Ectodermal cell (in vitro differentiated cells): ENCODE measurements at regions not wholly inside any gene's neighbourhood (a gene's known extent, or its start where the extent isn't known, plus 50 kb on each side); places are given as distances from the start of the nearest gene placed in this dataset.

Experiments used
- H3K27ac ChIP-seq: 2 replicates; pipeline ENCODE4 v1.7.0; 2013; ENCODE audit warnings: mild to moderate bottlenecking, low read depth, low read length; ENCODE audit not compliant: insufficient read depth, poor library complexity, severe bottlenecking
- H3K27me3 ChIP-seq: 2 replicates; pipeline ENCODE4 v1.7.0; 2013; ENCODE audit warnings: mild to moderate bottlenecking, low read length; ENCODE audit not compliant: insufficient read depth, control insufficient read depth, poor library complexity, severe bottlenecking
- H3K36me3 ChIP-seq: one replicate; pipeline ENCODE4 v1.7.0; 2013; ENCODE audit warnings: low read length; ENCODE audit not compliant: control insufficient read depth, insufficient read depth
- H3K4me1 ChIP-seq: one replicate; pipeline ENCODE4 v1.7.0; 2013; ENCODE audit warnings: low read length; ENCODE audit not compliant: control insufficient read depth, insufficient read depth
- H3K4me3 ChIP-seq: 2 replicates; pipeline ENCODE4 v1.7.0; 2013; ENCODE audit warnings: low read depth, low read length, control low read depth; ENCODE audit not compliant: insufficient read depth
- H3K9me3 ChIP-seq: 2 replicates; pipeline ENCODE4 v1.7.0; 2013; ENCODE audit warnings: mild to moderate bottlenecking, low read length, moderate library complexity; ENCODE audit not compliant: control insufficient read depth
- WGBS, 2 experiments: methylation state at CpG; one replicate each; pipeline ENCODE4 v1.1.7; 2013; ENCODE audit warnings: missing lambda C conversion rate in 2 of 2; 5-methylcytosine and 5-hydroxymethylcytosine counted together

GRCh38 chr10:44012921-44013320 lies 364.2 kb upstream of the ZNF32 start:
- 91% methylated on average over 3 of the region's 3 CpGs for WGBS, 2 experiments
- H3K27ac ChIP-seq = no peak overlapping the region

DNA sequence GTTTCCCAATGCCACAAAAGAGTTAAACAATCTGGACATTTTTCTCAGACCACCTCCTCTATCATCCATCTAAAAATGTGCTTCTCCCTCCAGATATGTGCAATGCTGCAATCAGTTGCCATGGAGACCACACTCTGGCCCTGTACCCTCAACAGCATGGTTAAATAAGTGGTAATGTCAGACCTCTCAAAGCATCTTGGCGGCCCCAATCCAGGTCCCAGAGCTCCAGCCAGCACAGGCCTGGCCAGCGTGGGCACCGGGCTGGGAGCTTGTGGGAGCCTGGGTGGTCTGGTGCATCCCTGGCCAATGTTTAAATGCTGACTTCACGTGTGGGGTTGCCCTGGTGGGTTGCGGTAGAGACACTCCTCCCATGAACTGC lies 362.9 kb upstream of the ZNF32 start:
- no peaks in the 10 kb centered on the region for H3K9me3 ChIP-seq
- H3K4me1 ChIP-seq = no peaks in the 10 kb centered on the region
- WGBS, 2 experiments = 95 to 98% methylated on average over 5 of the region's 5 CpGs
- H3K36me3 ChIP-seq = no peaks in the 10 kb centered on the region
- H3K27me3 ChIP-seq = no peaks in the 10 kb centered on the region
- no peak overlapping the region for H3K4me3 ChIP-seq
- H3K27ac ChIP-seq = no peak overlapping the region

More at GRCh38 chr10:44012921-44013320, 364.2 kb upstream of the ZNF32 start:
- H3K27me3 ChIP-seq = no peaks in the 10 kb centered on the region
- H3K9me3 ChIP-seq = no peaks in the 10 kb centered on the region
- no peak overlapping the region for H3K4me3 ChIP-seq
- no peaks in the 10 kb centered on the region for H3K4me1 ChIP-seq
- H3K36me3 ChIP-seq = no peaks in the 10 kb centered on the region

GRCh38 chr10:44010873-44011602 lies 362.4 kb upstream of the ZNF32 start:
- no peak overlapping the region for H3K27ac ChIP-seq
- H3K27me3 ChIP-seq = no peaks in the 10 kb centered on the region
- no peaks in the 10 kb centered on the region for H3K4me1 ChIP-seq
- no peaks in the 10 kb centered on the region for H3K9me3 ChIP-seq
- 85 to 92% methylated on average over 2 of the region's 2 CpGs for WGBS, 2 experiments
- H3K4me3 ChIP-seq = no peak overlapping the region
- H3K36me3 ChIP-seq = no peaks in the 10 kb centered on the region

DNA sequence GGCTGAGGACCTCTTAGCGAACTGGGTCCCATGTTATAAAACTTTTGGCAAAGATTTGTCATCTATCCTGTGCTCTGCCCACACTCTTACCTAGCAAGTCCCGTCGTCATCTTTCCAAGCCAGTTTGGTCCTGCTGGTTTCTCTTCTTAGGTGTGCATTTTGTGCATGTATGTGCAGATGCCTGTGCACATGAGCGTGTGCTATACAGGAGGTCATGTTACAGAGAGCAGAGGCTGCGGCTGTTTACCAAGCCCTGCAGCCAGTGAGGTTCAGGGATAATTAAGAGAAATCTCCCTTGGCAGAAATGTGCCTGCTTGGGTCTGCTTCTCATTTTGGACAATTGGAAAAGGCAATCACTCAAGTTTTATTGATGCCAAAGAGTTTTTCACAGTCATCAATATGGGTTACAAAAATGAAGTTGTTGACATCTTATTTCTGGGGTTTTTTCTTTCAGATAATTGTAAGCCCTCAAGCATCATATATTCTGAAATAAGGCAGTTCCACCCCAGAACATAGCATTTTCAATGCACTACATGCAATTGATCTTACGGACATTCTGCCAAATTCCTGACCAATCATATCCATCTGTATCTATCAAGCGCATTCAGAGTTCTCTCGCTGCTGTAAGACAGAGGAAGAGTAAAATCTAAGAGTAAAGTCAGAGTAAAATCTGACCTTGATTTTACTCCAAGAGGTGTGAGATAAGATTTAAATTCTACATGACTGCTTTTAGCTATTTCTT lies 361.4 kb upstream of the ZNF32 start:
- no peak overlapping the region for H3K27ac ChIP-seq
- WGBS, 2 experiments = 81 to 86% methylated on average over 8 of the region's 8 CpGs
- no peaks in the 10 kb centered on the region for H3K36me3 ChIP-seq
- no peaks in the 10 kb centered on the region for H3K4me1 ChIP-seq
- no peaks in the 10 kb centered on the region for H3K9me3 ChIP-seq
- H3K4me3 ChIP-seq = no peak overlapping the region
- H3K27me3 ChIP-seq = no peaks in the 10 kb centered on the region

- no peaks in the 10 kb centered on the region for H3K4me1 ChIP-seq
- no peak overlapping the region for H3K4me3 ChIP-seq
- H3K36me3 ChIP-seq = no peaks in the 10 kb centered on the region
- WGBS, 2 experiments = 73 to 80% methylated on average over 11 of the region's 11 CpGs
- no peaks in the 10 kb centered on the region for H3K9me3 ChIP-seq
- H3K27ac ChIP-seq = no peak overlapping the region
- no peaks in the 10 kb centered on the region for H3K27me3 ChIP-seq
Observed at GRCh38 chr10:44008917-44009709, 360.4 kb upstream of the ZNF32 start.

DNA sequence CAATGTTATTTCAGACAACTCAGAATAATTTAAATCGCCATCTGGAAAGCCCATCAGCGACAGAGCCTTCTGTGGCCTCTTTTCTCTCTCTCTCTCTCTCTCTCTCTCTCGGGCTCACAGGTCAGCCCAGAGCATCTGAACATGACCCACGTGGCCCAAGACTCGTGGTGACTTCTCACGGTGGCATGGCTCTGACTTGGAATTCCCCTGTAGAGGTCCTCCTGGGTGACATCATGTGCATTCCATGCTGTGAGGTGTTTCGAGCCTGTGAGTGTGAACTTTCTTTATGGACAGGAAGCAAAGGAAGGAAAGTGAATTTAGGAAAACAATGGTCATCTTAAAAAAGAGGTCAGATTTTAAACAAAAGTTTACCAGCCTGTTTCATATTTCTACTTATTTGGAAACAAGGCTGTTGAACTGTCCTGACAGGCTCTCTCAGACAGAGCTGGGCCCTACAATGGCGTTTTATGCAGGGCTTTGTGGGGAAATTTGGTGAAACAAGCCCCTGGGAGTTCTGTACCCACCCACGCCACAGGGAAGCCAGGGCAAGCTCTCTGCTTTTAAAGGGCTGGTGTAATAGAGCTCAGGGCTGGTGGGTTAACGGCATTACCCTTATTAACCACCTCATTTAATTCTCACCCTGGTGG lies 359.7 kb upstream of the ZNF32 start:
- H3K36me3 ChIP-seq = no peaks in the 10 kb centered on the region
- H3K9me3 ChIP-seq = no peaks in the 10 kb centered on the region
- no peak overlapping the region for H3K4me3 ChIP-seq
- 88 to 89% methylated on average over 10 of the region's 10 CpGs for WGBS, 2 experiments
- H3K27ac ChIP-seq = no peak overlapping the region
- no peaks in the 10 kb centered on the region for H3K4me1 ChIP-seq
- no peaks in the 10 kb centered on the region for H3K27me3 ChIP-seq

DNA sequence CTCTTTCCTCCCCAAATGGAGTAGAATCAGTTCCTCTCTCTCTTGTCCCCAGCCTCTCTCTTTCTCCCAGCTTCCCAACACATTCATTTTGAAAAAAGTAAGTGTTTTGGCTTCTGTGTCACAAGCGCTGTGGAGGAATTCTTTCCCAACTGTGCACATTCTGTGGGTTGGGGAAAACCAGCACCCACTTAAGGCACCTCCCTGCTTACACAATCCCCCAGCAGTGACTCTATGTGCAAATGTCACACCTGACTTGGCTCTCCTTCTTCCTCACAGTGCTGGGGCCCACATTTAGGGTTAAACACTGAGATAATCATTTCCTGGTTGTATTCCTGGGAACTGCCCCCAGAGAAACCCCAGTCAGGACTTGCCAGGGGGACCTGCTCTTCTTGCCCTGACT lies 358.1 kb upstream of the ZNF32 start:
- H3K27me3 ChIP-seq = no peaks in the 10 kb centered on the region
- H3K36me3 ChIP-seq = no peaks in the 10 kb centered on the region
- H3K27ac ChIP-seq = no peak overlapping the region
- H3K4me3 ChIP-seq = no peak overlapping the region
- WGBS, 2 experiments = 97 to 100% methylated on average over 1 of the region's 1 CpG
- no peaks in the 10 kb centered on the region for H3K9me3 ChIP-seq
- H3K4me1 ChIP-seq = no peaks in the 10 kb centered on the region

DNA sequence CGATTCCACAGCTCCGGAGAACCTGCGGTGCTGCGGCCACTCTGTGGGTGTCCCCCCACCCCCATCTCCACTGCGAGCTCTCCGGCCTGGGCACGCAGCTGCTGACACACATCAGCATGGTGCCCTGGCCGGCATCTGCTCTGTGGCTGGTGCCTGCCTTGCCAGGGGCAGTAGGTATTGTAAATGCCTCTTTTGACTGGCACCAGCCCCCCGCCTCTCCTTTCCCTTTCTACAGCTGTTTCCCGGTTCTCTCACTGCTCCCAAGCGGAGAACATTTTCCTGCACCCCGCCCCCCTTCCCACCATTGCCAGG lies 357.1 kb upstream of the ZNF32 start:
- Histone ChIP-seq H3K27ac (no peak overlapping the region), H3K36me3 (no peaks in the 10 kb centered on the region), H3K4me1 (no peaks in the 10 kb centered on the region), H3K27me3 (no peaks in the 10 kb centered on the region), H3K9me3 (no peaks in the 10 kb centered on the region), H3K4me3 (no peak overlapping the region)
- WGBS, 2 experiments = 82 to 85% methylated on average over 12 of the region's 12 CpGs

DNA sequence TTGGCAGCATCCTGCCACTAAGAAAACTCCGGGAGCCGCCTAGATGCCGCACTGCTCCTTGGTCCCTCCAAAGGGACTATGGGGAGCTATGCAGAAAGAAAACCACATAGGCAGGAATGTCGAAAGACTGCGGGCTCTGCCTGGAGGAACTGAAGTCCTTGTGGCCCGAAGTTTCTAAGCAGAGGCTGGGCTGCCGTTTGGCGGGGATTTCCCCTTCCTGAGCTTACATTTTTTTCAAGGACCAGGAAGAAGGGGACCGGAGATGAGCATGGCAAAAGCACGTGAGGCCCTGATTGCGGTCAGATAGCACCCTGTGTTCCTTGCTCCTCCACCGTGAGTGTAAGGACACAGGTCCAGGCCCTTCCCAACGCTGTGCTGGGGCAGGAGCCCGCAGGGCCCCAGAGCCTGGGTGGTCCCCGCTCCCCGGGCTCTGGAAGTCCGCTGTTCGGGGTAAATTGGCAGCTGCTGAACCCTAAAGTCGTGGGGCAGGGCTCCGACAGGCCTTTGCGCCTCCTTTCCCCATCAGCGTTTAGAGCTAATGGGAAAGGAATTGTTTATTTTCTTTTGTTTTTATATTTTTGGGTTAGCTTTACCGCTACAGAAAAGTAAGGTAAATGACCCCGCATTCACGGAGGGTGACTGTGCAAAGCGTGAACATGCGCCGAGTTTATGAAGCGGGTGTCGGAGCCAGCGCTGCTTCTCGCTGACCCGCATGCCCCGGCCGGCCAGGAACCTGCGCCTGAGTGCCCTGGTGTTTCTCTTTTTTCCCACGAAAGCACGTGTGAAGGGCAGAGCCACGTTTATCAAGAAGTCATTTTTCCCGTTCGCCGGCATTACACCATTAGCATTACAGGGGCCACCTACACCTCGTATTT lies 356.5 kb upstream of the ZNF32 start:
- no peaks in the 10 kb centered on the region for H3K27me3 ChIP-seq
- H3K4me1 ChIP-seq = no peaks in the 10 kb centered on the region
- no peak overlapping the region for H3K4me3 ChIP-seq
- WGBS, 2 experiments = 92 to 93% methylated on average over 43 of the region's 43 CpGs
- no peaks in the 10 kb centered on the region for H3K36me3 ChIP-seq
- no peaks in the 10 kb centered on the region for H3K9me3 ChIP-seq
- no peak overlapping the region for H3K27ac ChIP-seq
